ENCODE measurements at regions not wholly inside any gene's neighbourhood (a gene's known extent, or its start where the extent isn't known, plus 50 kb on each side); places are given as distances from the start of the nearest gene placed in this dataset.
"Not testable (repeated sequence)": the region's sequence is repeated elsewhere in the genome, so short reads cannot be mapped to it uniquely, and the experiment has no call there.

DNA sequence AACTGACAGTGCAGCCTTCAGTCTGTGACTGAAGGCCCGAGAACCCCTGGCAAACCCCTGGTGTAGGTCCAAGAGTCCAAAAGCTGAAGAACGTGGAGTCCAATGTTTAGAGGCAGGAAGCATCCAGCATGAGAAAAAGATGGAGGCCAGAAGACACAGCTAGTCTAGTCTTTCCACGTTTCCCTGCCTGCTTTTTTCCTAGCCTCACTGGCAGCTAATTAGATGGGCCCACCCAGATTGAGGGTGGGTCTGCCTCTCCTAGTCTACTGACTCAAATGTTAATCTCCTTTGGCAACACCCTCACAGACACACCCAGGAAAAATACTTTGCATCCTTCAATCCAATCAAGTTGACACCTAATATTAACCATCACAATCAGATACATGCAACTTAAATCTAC lies 87.8 kb downstream of the TENT5D start:
- not testable (repeated sequence) for DNase-seq

DNA sequence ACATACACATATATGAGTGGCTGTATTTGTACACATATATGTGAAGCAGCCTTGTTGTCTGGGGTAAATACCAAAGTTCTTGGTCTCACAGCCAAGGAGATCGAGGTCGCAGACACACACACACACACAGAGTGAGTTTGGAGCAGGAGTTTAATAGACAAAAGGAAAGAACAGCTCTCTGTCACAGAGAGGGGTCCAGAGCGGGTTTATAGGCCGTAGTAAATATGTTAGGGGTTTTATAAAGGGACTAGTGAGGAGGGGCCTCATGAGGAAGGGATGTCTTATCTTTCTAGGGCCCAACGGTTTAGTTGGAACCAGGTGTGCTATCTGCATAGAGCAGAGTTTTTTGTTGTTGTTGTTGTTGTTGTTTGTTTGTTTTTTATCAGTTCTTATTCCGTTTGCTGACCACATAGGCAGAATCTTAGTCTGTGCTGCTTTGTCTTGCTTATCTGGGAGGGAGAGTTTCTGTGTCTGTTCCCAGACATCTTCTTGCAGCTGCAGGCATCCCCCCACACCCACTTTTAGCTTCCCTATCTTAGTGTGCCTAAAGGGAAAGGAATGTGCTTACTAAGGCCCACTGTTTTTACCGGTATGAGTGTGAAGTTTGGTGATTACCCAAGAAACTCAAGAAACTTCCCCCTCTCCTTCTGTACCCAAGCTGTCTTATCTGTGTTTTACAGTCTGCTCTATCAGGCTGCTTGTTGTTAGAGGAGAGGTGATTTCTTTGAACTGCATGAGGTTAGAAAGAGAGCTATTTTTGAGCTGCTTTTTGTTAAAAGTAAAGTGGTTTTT lies 91.9 kb downstream of the TENT5D start:
- no peak for DNase-seq

DNA sequence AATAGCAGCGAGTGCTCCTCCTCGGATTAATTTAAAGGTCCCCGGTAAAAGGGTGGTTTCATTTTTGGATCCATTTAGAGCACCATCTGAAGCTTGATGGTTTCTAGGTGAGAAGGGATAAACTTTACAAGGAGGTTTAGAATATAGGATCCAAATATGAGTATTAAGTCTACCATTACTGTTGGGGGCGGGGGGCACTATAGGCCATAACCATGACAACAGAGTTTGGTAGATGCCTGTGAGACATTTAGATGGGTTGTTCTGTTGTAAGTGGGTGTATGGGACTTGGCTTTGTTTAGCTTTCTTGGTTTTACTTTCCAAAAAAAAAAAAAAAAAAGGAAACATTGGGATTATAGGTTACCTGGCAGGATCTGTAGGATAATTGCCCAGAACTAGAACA lies 92.7 kb downstream of the TENT5D start:
- no peak for DNase-seq

- peak; percentile 55 for DNase-seq
These were observed 93.4 kb downstream of the TENT5D start for GRCh38 chrX:80513625-80514024.

DNA sequence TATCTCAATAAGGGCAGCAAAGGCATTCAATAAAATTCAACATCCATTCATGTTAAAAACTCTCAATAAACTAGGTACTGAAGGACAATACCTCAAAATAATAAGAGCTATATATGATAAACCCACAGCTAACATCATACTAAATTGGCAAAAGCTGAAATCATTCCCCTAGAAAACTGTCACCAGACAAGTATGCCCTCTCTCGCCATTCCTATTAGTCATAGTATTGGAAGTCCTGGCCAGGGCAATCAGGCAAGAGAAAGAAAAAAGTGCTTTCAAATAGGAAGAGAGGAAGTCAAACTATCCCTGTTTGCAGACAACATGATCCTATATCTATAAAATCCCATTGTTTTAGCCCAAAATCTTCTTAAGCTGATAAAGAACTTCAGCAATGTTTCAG lies 116.8 kb downstream of the TENT5D start:
- no peak for DNase-seq

DNA sequence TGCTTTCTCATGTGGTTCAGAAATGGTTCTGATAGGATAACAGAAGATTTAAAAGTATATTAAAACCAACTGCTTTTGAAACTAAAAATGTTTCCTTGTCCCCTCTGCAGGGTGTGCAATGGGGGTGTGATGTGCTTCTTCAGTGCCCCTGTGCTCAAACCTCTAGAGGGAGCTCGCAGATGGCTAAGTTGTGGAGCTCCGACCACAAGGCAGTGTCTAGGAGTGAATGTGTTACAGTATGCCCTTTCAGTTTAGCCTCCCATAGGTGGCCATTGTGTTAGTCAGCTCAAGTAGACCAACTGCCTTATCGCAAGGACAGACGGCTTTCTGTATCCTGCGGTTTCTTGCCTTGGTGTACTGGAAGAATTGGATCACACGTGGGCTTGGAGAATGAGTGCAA lies 130.5 kb downstream of the TENT5D start:
- DNase-seq, result no peak

GRCh38 chrX:80556148-80556547 lies 135.9 kb downstream of the TENT5D start:
- DNase-seq, result no peak

DNA sequence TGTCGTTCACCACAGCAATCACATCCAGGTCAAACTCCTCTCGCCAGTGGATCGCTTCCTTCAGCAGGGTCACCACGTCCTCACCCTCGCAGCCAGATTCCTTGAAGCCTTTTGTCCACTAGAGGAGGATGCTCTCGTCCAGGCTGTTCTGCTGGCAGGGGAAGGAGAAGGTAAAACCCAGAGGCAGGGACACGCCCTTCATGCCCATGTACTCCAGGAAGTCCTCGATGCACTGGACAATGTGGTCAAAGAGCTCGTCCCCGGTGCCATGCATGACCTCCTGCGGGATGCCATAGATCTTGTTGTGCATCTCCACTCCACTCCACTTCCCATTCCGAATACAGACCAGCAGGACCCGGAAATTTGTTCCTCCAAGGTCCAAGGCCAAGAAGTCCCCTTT lies 152.4 kb downstream of the TENT5D start:
- DNase-seq, result no peak

GRCh38 chrX:80573275-80573674 lies 153.0 kb downstream of the TENT5D start:
- no peak for DNase-seq

GRCh38 chrX:80574486-80575086 lies 154.3 kb downstream of the TENT5D start:
- DNase-seq, result not testable (repeated sequence)

- DNase-seq, result no peak
These were observed 156.0 kb downstream of the TENT5D start for GRCh38 chrX:80576267-80576666.

GRCh38 chrX:80576806-80577533 lies 156.7 kb downstream of the TENT5D start:
- DNase-seq, result no peak

DNA sequence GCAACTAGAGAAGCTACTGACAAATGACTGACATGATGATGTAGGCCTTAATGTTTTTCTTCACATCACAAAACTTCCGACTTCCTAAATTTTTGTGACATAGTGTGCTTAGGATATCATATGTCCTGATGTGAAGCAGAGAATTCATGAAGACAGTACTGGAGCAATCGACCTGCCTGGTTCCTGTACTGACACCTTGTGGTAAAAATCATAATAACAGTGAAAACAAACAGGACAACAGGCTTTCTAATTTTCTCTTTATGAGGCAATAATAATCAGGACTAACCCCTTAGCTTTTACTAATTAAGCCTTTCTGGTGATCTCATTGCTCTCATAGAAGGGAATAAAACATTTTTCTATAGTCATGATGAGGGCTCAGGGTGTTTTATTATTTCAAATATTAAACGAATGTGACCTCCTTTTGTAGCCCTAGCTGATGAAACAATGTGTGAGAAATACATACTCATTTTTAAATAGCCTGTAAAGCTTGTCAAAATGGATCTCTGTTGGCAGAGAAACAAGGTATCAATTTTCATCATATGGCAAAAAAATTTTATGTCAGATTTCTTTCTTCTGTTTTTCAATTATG lies 158.4 kb downstream of the TENT5D start:
- peak; percentile 0 for DNase-seq

DNA sequence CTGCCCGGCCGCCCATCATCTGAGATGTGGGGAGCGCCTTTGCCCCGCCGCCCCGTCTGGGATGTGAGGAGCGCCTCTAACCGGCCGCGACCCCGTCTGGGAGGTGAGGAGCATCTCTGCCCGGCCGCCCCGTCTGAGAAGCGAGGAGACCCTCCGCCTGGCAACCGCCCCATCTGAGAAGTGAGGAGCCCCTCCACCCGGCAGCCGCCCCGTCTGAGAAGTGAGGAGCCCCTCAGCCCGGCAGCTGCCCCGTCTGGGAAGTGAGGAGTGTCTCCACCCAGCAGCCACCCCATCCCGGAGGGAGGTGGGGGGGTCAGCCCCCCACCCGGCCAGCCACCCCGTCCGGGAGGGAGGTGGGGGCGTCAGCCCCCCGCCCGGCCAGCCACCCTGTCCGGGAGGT lies 170.7 kb downstream of the TENT5D start:
- not testable (repeated sequence) for DNase-seq

GRCh38 chrX:80602036-80602860 lies 182.0 kb downstream of the TENT5D start:
- no peak for DNase-seq

All from NCI-H526 treated with DMSO at 0.1 percent for 48 hours (cell line).